GM18867 (cell line): ENCODE measurements at regions not wholly inside any gene's neighbourhood (a gene's known extent, or its start where the extent isn't known, plus 50 kb on each side); places are given as distances from the start of the nearest gene placed in this dataset.
"Not testable (repeated sequence)": the region's sequence is repeated elsewhere in the genome, so short reads cannot be mapped to it uniquely, and the experiment has no call there.

Experiments
- ATAC-seq: cut with Tn5 transposase; IDR thresholded peaks from one replicate; pipeline ENCODE4 v1.9.1; 2021; ENCODE audit warnings: mild to moderate bottlenecking, moderate library complexity; ENCODE audit not compliant: unreplicated experiment

DNA sequence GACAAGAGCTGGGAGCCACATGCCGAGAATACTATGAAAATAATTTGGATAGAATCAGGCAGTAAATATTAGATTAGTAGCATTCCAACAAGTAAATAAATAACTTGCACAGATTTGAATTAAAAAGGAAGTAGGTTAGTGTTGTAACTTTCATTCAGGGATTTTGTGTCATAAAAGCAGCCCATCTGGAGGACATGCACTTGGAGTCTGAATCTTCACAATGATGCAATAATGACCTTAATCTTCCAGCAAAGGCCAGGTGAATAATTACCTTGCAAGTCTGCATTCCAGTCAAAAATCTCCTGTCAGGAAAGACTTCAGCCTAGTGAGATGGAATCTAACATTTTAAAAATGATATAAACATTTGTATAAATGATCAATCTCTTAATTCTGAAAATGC lies 518.1 kb downstream of the KCNJ2 start:
- no peak for ATAC-seq

DNA sequence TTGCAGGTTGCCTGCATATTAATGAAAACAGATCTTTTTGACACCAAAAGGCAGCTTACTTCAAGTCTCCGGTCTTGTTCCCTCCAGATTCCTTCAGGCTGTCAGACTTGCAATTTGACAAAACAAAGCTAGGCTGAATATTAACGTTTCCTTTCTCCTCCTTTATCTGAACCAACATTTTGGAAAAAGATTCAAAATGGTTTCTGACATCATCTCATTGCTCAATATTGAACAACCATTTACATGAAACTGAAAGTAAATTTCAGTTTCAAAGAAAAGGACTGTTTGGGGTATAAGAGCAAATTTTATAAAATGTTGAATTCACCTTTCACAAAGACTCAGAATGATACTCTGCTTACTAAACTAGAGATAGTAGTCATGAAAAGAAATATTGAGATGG lies 521.8 kb downstream of the KCNJ2 start:
- no peak for ATAC-seq

DNA sequence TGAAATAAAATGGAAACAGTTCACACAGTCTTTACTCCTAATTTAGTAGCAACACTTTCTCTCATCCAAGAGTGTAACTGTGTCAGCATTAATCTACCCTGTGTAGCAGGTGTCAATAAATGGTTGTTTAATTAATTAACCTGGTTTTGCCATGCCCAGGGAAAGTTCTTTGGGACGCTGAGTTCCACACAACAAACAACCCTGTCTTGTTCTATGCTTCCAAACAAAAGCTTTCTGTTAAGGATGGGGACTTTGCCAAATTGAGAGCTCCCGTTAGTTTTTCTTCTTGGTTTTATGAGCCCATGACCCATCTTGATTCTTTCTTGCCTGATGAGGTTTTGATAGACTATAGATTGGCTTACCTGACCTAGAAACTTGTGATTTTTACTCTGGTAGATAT lies 530.1 kb downstream of the KCNJ2 start:
- no peak for ATAC-seq

DNA sequence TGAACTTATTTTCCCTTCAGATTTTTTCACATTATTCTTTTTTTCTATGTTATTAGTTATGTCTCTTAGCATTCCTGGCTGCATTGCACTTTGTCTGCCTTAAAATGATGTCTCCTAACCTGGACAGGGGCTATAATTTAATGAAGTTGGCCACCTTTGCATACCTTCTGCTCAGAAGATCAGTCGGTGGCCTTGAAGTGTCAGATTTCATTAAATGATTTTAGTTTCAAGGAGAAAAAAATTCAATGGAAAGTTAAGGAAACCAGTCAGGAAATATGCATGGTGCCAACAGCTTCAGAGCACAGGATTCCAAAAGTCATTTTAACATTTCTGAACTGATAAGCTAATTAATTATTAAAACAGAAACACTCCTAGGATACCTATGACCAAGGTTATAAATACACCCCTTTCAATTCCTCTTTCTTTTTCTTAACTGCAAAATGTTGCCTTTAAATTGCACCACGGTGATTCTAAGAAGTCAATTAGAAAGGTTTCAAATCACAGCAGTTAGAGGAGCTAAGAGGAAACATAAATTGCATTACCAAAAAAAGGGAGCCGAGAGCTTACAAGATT lies 533.4 kb downstream of the KCNJ2 start:
- no peak for ATAC-seq

DNA sequence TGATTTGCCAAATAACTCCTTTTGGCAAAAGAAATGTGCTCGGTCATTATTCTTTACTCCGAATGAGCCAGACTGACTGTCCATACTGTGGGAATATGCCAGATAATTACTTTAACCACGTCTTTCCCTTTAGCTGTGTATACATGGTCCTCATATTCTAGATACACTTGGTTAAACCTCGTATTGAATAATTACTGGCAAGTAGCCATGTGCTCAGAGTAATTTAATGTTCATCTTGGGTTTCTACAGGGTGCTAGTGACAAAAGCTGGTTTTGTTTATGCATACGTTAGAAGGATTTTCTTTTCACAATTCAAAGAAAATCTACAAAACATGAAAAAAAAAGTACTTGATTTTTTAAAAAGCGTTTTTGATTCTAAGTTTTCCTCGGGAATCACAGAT lies 540.3 kb downstream of the KCNJ2 start:
- no peak for ATAC-seq

DNA sequence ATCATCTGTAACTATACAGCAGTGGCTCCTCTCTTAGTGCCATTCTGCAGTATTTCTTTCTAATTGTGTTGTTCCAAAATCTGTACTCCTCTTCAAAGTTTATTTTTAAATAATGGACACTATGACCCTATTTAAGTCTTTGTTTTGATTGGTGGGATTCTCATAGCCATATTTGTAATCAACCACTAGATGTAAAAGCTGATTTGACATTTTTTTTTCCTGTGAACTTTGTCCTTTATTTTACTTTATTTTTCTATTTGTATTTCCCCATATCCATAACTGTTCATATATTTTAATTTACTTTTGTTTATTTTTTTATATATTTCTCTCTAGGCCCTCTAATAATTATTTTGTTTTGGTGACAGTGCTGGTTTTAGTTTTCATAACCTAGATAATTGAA lies 544.4 kb downstream of the KCNJ2 start:
- ATAC-seq: no peak

DNA sequence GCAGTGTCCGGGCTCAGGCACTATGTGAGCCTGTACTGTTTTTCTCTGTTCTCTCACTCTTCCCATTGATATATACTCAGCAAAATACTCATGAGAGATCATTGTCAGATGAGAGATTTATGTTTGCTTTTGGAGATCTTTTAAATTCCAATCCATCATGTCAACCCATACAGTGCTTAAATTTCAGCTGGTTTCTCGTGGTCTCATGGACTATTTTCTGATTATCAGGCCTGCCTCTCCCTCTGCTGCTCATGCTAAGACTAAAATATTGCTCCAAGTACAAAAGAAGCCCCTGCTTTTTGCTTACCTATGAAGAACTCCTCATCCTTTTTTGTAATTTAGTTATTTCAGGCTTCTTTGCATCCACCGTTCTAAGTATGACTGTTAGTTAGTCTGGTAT lies 547.2 kb downstream of the KCNJ2 start:
- no peak for ATAC-seq

DNA sequence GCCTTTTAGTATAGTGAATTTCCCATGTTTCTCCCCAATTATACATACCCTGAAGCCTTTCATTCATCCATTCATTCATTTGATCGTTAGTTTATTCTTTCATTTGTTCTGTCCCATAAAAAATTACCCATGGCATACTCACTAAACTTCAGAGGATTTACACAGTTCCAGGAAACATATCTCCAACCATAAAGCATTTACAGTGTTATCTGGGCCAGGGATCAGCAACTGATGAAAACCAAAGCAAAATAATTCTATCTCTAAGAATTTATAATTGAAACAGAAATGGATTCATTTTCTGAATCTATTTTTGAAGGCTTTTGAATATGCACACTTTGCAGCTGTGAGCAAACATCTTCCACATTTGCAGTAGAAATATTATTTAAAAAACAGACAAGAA lies 547.7 kb downstream of the KCNJ2 start:
- no peak for ATAC-seq

DNA sequence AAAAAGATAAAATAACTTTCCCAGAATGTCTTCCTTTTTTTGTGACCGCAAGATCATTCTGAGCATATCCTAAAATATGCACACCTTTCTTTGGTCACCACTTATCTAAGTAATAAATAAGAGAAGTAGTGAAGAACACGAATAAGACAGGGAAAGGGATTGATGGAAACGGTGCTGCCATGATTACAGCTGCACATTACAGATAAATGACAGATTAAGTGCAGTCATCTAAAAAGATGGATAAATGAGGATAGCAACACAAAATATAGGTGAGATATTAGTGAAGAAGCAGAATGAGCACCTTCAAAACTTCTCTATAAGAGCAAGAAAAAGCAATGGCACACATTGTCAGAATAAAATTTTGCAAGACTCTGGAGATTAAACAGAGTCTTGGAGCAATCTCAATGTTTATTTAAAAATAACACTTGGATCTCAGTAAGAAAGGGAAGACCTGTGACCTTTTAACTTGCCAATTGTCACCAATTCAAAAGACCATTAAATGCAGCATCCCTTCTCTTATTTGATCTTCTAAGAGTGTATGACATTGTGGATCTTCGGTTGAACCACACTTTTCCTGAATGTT lies 567.1 kb downstream of the KCNJ2 start:
- no peak for ATAC-seq

DNA sequence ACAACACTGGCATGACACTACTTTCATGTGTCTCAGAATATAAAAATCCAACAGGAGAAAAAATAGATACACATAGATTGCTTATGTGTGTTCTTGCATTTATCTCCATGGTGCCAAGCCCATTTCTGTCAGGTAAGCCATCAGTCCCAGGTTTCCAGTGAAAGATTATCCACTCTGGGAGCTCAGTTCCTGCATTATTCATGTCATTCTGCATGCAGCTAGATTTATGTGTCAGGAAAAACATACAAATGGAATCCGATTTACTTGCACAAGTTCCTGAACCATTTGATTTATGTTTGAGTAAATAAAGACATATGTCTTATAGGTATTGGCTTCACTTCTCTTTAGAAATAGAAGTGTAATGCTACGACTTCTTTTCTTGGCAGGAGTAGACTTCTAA lies 569.7 kb downstream of the KCNJ2 start:
- ATAC-seq: no peak

DNA sequence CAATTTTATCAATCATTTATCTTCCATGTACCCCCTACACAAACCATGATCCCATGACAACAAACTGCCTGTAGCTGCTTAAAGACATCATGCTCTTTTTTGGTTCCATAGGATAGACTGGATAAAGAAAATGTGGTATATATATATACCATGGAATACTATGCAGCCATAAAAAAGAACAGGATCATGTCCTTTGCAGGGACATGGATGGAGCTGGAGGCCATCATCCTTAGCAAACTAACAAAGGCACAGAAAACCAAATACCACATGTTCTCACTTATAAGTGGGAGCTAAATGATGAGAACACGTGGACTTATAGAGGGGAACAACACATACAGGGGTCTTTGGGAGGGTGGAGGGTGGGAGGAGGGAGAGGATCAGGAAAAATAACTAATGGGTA lies 577.2 kb downstream of the KCNJ2 start:
- not testable (repeated sequence) for ATAC-seq

DNA sequence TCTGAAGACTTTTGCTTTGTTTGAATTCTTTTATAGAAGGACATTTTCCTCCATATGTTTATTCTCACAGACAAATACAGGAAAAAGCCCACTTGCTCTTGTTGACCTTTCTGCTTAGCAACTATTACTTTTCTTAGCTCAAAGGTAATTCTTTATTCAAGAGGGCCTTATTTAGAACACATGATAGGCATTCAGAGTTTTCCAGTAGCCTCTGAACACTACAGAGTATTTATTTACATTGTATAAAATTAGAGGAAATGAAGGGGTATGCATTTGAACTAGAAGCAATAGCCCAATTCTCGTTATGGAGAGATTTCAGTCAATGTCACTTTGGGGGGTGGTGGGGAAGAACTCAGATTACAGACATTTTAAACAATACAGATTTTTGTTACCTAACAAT lies 581.7 kb downstream of the KCNJ2 start:
- no peak for ATAC-seq

DNA sequence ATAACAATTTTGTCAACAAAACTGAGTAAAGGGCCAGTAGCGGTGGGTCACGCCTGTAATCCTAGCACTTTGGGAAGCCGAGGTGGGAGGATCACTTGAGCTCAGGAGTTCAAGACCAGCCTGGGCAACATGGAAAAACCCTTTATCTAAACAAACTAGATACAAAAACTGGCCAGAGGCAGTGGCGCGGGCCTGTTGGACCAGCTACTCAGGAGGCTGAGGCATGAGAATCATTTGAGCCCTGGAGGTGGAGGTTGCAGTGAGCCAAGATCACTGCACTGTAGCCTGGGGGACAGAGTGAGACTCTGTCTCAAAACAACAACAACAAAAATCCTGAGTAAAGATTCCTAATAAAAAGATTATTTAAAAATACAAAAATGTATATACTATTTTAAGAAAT lies 583.1 kb downstream of the KCNJ2 start:
- ATAC-seq: not testable (repeated sequence)

DNA sequence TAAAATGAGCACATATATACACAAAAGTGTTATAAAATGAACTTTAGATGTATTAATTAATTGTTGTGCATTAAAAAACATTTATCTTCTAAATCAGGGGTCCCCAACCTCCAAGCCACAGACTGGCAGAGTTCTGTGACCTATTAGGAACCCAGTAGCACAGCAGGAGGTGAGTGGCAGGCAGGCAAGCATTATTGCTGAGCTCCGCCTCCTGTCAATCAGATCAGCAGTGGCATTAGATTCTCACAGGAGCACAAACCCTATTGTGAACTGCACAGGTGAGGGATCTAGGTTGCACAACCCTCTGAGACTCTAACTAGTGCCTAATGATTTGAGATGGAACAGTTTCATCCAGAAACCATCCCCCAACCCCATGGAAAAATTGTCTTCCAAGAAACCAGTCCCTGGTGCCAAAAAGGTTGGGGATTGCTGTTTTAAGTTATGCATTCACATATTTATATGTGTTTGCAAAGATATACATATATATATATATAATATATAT lies 583.7 kb downstream of the KCNJ2 start:
- no peak for ATAC-seq

DNA sequence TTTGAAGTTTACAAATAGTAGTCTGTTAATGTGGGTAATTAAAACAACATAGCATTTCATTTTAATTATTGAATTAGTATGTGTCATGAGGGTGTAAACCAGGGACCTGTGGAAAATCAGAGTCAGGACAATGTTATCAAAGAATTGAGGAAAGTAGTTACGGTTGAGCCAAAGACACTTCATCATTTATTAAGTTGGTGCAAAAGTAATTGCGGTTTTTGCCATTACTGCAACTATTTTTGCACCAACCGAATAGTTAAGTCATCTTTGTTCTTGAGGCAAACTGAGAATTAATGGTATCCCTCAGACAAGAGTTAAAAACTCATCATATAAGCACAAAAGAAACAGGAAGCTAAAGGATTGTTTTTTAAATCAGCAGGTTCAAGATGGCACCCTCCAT lies 593.7 kb downstream of the KCNJ2 start:
- ATAC-seq: no peak

DNA sequence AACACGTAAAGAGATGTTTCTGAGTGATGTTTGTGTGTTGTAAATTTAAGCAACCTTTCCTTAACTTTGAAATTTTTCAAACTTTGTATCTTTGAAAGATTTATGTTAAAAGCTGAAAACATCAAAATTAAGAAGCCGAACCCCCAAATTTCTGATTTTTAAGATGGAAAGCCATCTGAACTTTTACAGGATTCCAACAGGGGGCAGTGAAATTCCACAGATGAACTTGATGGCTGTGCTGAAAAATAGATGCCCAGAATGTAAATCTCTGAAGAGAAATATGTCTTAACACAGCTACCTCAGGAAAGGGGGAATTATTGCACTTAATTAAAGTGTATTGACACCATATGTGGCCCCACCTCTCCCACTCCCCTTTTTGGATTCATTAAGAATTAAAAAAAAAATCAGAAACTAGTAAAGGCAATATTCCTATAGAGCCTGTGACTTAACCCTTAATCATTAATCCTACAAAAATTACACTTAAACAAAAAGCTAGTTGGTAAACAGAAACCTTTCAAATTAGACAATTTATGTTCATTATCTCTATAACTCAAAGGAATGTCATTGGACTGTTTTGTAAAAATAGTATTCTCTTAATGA lies 597.9 kb downstream of the KCNJ2 start:
- ATAC-seq: no peak

DNA sequence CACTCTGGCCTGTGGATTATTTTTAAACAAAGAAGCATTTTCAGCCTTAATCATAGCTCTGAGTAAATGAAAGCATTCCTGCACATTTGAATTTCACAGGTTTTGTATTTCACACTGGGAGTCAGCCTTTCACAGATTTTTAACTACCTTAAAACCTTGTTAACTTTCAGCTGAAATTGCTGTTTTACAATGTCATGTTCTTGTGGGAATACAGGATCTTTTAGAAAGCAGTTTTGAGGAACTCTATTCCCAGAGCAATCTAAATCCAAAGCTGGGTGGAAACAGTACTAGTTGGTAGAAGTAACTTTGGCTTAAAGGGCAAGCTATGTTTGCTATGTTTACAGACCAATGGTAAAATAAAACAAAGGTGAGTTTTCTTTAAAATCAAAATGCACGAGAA lies 600.6 kb downstream of the KCNJ2 start:
- ATAC-seq: no peak

DNA sequence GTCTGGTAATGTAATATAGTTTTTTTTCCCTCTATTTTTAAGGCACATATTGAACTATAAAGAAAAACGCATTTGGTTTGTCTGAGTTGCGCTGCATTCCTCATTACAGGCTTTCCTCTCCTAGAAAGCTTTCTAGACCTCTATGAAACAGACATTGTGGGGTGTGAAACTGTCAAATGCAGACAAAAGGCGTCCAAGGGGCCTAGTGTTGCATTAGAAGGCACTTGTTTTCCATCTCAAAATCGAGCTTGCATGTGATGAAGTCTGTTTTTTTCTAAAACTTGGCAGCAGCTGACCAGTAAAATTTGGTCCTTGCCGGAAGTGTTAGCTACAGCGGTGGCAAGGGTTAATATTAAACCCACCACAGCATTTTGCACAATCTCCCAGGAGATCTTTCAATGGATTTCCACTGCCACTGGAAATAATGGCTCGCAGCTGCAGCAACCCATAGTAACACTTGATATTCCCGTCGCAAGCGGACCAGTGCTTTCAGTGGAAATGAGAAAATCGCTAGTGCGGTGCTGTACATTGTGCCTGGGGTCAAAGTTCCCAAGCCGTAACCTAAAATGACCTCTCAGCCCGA lies 602.6 kb downstream of the KCNJ2 start:
- ATAC-seq: no peak

DNA sequence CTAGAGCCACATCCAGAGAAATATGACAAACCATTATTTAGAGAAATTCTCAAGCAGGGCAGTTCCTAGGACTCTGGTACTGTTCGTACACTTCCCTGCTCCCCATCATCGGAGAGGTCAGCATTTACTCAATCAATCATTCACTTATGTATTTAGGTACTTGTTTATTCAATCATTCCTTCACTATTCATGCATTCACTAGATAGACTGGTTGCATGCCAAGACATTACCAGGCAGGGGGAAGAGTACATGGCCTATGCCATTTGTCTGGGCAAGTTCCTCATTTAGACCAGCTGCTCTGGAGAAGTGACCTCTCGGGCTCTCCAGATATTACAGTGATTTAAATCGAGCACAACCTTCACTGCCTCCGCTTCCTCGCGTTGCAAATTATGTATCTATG lies 603.4 kb downstream of the KCNJ2 start:
- ATAC-seq: no peak

DNA sequence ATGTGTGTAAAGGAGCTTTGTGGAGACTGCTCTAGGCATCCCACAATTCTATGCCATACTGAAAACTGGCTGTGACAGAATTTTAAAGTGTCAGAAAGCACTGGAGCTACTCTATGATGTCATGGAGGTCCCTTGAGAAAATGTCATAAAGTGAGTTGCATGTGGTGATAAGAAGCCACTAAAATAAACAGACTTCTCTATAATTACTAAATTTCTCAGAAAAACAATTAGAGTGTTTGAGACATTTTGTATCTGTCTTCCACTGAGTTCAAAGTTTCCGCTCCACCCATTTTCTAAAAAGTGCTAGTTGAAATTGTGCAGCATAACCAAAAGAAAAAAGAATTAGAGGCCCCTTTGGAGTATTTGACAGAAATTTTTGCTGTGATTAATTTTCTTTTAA lies 603.9 kb downstream of the KCNJ2 start:
- ATAC-seq: no peak

DNA sequence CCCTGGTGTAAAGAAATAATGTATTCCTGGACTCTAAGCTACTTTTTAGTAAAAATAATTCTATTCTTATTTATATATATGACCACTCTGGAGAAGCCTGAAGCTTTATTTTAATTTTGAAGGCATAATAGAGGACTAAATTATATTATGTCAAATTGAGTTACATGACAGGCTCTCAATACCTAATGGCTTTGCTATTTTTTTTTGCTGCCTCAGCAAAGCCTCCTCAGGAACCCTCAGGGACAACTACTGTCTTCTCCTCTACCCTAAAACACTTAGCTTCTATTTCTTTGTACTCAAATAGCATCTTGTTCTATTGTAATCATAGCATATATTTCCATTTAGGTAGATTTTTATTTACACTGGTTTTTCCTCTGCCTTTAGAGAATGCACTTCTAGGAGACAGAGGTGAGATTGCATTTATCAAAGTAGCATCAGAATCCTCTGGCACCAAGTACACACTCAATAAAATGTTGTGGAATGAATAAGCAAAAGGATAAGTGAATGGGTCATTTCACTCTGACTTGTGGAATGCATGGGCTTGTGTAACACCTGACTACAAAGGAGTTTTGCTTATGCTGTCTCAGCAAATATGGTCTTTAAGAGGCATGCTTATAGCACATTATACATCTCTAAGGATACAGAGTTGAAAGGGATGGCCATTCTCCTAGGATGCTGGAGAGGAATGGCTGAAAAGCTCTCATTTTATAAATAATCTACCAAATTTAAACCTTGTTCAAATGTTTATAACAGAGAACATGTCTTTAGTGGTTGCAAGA lies 605.2 kb downstream of the KCNJ2 start:
- ATAC-seq: no peak

DNA sequence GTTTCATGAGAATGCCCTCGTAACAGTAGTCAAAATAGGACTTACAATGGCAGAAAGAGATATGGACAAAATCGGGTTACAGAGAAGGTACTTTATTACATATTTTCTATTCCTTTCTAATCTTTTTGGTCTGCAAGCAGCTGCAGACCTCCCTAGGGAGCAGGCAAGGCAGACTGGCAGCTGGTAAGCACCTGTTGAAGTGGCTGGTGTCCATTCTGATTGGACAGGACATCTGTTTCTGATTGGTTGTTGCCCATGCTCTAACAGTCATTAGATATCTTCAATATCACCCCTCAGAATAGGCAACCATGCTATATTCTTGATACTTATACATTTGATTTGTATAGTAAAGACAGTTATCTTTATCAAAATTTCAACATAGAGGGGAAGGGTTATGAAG lies 606.3 kb downstream of the KCNJ2 start:
- ATAC-seq: no peak
